M059J (cell line): ENCODE measurements at regions not wholly inside any gene's neighbourhood (a gene's known extent, or its start where the extent isn't known, plus 50 kb on each side); places are given as distances from the start of the nearest gene placed in this dataset.

Source experiments
- DNase-seq: peaks from one replicate; pipeline ENCODE4 v3.0.0-alpha.2; 2012; ENCODE audit warnings: low read depth

GRCh38 chr4:18572481-18572880, 550.9 kb upstream of the LCORL start:
- DNase-seq, result no peak

- DNase-seq, result no peak
These were observed 549.8 kb upstream of the LCORL start for GRCh38 chr4:18571301-18571761.

- no peak for DNase-seq
These were observed 548.8 kb upstream of the LCORL start for GRCh38 chr4:18570370-18570769.

- no peak for DNase-seq
These were observed 547.0 kb upstream of the LCORL start for GRCh38 chr4:18568600-18568999.

- DNase-seq, result peak; percentile 15
These were observed 545.6 kb upstream of the LCORL start for GRCh38 chr4:18566970-18567799.

GRCh38 chr4:18559492-18559891, 537.9 kb upstream of the LCORL start:
- no peak for DNase-seq

GRCh38 chr4:18556402-18556801, 534.8 kb upstream of the LCORL start:
- DNase-seq, result no peak

GRCh38 chr4:18540349-18540748, 518.8 kb upstream of the LCORL start:
- DNase-seq, result no peak

GRCh38 chr4:18538121-18538520, 516.6 kb upstream of the LCORL start:
- no peak for DNase-seq

GRCh38 chr4:18536428-18536827, 514.9 kb upstream of the LCORL start:
- DNase-seq, result no peak

GRCh38 chr4:18535948-18536347, 514.4 kb upstream of the LCORL start:
- DNase-seq, result no peak

- DNase-seq, result no peak
These were observed 511.8 kb upstream of the LCORL start for GRCh38 chr4:18533262-18533775.

GRCh38 chr4:18531731-18532130, 510.2 kb upstream of the LCORL start:
- DNase-seq, result no peak

- no peak for DNase-seq
These were observed 507.9 kb upstream of the LCORL start for GRCh38 chr4:18529482-18529881.

- DNase-seq, result no peak
These were observed 503.1 kb upstream of the LCORL start for GRCh38 chr4:18524667-18525066.

- no peak for DNase-seq
These were observed 496.5 kb upstream of the LCORL start for GRCh38 chr4:18518098-18518497.

- no peak for DNase-seq
These were observed 492.3 kb upstream of the LCORL start for GRCh38 chr4:18513861-18514260.

- DNase-seq, result no peak
These were observed 491.2 kb upstream of the LCORL start for GRCh38 chr4:18512718-18513117.

- no peak for DNase-seq
These were observed 490.2 kb upstream of the LCORL start for GRCh38 chr4:18511727-18512126.

GRCh38 chr4:18508786-18509185, 487.2 kb upstream of the LCORL start:
- no peak for DNase-seq

- no peak for DNase-seq
These were observed 459.4 kb upstream of the LCORL start for GRCh38 chr4:18480928-18481327.

GRCh38 chr4:18480342-18480741, 458.8 kb upstream of the LCORL start:
- DNase-seq, result no peak

GRCh38 chr4:18479825-18480224, 458.3 kb upstream of the LCORL start:
- no peak for DNase-seq
